ENCODE measurements at regions not wholly inside any gene's neighbourhood (a gene's known extent, or its start where the extent isn't known, plus 50 kb on each side); places are given as distances from the start of the nearest gene placed in this dataset.
A peak's percentile ranks its signal among the peaks of the same experiment; 100 is the strongest.

DNA sequence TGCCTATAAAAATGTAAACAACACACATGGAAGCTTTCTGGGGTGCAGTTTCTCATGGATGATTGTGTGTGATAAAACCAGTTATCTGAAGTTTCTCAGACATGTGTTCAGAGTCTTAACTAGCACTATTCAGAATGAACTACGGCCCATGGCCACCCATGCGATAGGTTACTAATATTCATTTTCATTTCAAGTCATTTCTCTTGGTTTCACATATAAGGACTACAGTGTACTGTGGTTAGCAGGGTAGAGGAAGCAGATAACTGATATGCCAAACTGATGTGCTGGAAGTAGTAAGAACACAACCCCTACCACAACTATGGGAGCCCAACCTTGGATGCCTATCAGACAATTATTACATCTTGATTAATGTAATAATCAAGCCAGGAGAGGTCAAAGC is 372.1 kb downstream of the DTWD2 start:
- DNase-seq = no peak
- TF ChIP-seq, protein P1, sequence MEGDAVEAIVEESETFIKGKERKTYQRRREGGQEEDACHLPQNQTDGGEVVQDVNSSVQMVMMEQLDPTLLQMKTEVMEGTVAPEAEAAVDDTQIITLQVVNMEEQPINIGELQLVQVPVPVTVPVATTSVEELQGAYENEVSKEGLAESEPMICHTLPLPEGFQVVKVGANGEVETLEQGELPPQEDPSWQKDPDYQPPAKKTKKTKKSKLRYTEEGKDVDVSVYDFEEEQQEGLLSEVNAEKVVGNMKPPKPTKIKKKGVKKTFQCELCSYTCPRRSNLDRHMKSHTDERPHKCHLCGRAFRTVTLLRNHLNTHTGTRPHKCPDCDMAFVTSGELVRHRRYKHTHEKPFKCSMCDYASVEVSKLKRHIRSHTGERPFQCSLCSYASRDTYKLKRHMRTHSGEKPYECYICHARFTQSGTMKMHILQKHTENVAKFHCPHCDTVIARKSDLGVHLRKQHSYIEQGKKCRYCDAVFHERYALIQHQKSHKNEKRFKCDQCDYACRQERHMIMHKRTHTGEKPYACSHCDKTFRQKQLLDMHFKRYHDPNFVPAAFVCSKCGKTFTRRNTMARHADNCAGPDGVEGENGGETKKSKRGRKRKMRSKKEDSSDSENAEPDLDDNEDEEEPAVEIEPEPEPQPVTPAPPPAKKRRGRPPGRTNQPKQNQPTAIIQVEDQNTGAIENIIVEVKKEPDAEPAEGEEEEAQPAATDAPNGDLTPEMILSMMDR (IDR thresholded peaks at IDR 0.05; ENCODE audit: unreplicated experiment) = no peak
- no peak overlapping the region for H3K4me3 Mint-ChIP-seq (ENCODE audit: low read depth, unreplicated experiment)
- H3K36me3 Mint-ChIP-seq (ENCODE audit: insufficient read depth, unreplicated experiment) = no peaks in the 10 kb centered on the region
- CTCF ChIA-PET = no interaction called here
- no peak overlapping the region for H3K27ac Mint-ChIP-seq (ENCODE audit: unreplicated experiment)
- BruUV-seq (replicated peaks) = no TSS peak
- H3K9me3 Mint-ChIP-seq (ENCODE audit: low read depth, unreplicated experiment) = peaks cover 3% of the 10 kb centered on the region
- H3K4me1 Mint-ChIP-seq (ENCODE audit: low read depth, unreplicated experiment) = no peaks in the 10 kb centered on the region
- intact Hi-C loops (cut with micrococcal nuclease; ENCODE audit: unreplicated experiment) = loop anchor here (5.0 to 10.0 kb wide), 3 partner anchors 176 to 1021 kb away; no protein-coding TSS in a partner anchor
- H3K27me3 Mint-ChIP-seq (ENCODE audit: unreplicated experiment) = no peaks in the 10 kb centered on the region

DNA sequence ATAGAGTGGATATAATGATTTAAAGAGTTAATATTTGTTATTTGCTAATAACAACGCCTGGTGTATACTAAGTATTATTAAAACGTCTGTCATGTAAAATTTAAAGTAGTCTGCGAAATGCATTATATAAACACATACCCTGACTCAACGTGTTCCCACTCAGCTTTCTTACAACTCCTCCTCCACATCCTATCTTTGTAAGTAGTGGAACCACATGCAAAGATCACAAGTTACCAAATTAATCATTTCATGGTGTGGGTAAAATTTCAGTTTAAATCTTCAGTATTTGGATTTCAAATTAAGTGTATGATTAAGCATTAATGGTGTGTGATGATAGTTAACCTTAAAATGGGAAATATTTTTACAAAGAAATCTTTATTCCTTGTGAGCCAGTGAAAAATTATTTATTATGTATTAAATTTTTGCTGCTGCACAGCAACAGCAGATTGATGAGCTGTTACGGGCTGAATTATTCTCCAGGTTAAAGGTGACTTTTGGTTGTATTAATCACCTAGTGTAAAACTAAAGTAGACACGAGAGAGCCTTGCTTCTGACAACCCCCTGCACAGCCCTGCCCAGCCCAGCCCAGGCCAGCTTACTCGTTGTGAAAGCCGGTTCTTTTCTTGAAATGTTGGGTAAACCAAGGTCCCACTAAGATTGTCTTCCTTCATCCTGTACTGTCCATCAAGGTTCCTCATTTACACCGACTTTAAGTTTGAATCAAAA is 373.5 kb downstream of the DTWD2 start:
- Mint-ChIP-seq H3K27me3 (ENCODE audit: unreplicated experiment) (no peaks in the 10 kb centered on the region), H3K4me3 (ENCODE audit: low read depth, unreplicated experiment) (no peak overlapping the region), H3K27ac (ENCODE audit: unreplicated experiment) (no peak overlapping the region), H3K9me3 (ENCODE audit: low read depth, unreplicated experiment) (peaks cover 3% of the 10 kb centered on the region), H3K36me3 (ENCODE audit: insufficient read depth, unreplicated experiment) (no peaks in the 10 kb centered on the region), H3K4me1 (ENCODE audit: low read depth, unreplicated experiment) (no peaks in the 10 kb centered on the region)
- BruUV-seq (replicated peaks) = no TSS peak
- TF ChIP-seq, protein P1 (IDR thresholded peaks at IDR 0.05; ENCODE audit: unreplicated experiment) = no peak
- intact Hi-C loops (cut with micrococcal nuclease; ENCODE audit: unreplicated experiment) = loop anchor here (5.0 to 10.0 kb wide), 5 partner anchors 177 to 1538 kb away; no protein-coding TSS in a partner anchor
- no peak for DNase-seq
- CTCF ChIA-PET = no interaction called here

DNA sequence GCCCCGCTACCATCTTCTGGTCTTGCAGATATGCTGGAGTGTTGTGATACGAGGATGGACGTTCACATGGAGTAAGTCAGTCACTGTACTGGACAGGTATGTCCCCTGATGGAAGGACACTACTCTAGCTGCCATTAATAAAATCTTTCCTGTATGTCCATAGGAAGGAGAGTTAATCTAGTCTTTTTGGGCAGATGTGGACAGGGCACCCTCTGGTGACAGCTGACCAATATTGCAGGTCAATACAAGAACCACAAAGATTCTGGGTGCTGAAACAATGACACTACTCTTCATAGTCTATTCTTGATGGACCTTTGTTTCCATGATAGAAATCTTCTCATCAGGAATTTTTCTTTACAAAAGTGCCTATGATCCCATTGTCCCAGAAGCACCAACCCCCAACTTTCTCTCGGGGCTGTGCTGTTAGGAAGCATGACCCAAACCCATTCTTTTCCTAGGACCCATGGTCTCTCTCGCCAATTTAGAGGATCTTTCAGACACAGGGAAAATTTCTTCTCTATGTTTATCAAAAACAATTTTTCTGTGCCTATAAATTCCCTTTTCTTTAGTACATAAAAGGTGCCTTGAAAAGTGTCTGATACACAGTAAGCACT is 376.9 kb downstream of the DTWD2 start:
- DNase-seq = peak; percentile 34
- intact Hi-C loops (cut with micrococcal nuclease; ENCODE audit: unreplicated experiment) = loop anchor here (5.0 to 10.0 kb wide), 4 partner anchors 343 to 1534 kb away; no protein-coding TSS in a partner anchor
- CTCF ChIA-PET = interaction anchor here (2.8 kb wide), 1 partner anchor 1157 kb away, joined by 12 read pairs; no protein-coding TSS in a partner anchor
- Mint-ChIP-seq H3K36me3 (ENCODE audit: insufficient read depth, unreplicated experiment) (no peaks in the 10 kb centered on the region), H3K4me3 (ENCODE audit: low read depth, unreplicated experiment) (no peak overlapping the region), H3K4me1 (ENCODE audit: low read depth, unreplicated experiment) (no peaks in the 10 kb centered on the region), H3K27ac (ENCODE audit: unreplicated experiment) (no peak overlapping the region), H3K27me3 (ENCODE audit: unreplicated experiment) (no peaks in the 10 kb centered on the region), H3K9me3 (ENCODE audit: low read depth, unreplicated experiment) (peaks cover 3% of the 10 kb centered on the region)
- no TSS peak for BruUV-seq (replicated peaks)
- TF ChIP-seq, protein P1 (IDR thresholded peaks at IDR 0.05; ENCODE audit: unreplicated experiment) = peak; percentile 37

DNA sequence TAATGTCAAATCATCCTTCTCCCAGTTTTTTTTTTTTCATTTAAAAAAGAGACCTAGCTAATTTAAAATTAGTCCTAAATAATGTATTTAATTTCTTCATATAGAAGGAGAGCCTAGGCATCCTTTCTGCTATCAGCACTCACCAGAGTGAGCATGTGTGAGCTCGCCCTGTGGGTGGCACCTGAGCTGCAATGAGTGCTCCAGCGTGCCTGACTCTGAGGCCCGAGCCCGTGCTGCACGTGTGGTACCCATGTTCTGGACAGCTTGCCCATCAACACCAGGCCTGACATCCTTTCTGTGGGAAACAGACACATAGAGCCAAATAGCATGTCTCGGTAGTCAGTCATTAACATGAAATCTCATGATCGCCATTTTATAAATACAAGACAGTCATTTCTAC is 381.4 kb downstream of the DTWD2 start:
- DNase-seq = no peak
- Mint-ChIP-seq H3K4me3 (ENCODE audit: low read depth, unreplicated experiment) (no peak overlapping the region), H3K9me3 (ENCODE audit: low read depth, unreplicated experiment) (peaks cover 2% of the 10 kb centered on the region), H3K36me3 (ENCODE audit: insufficient read depth, unreplicated experiment) (no peaks in the 10 kb centered on the region), H3K4me1 (ENCODE audit: low read depth, unreplicated experiment) (no peaks in the 10 kb centered on the region), H3K27me3 (ENCODE audit: unreplicated experiment) (no peaks in the 10 kb centered on the region), H3K27ac (ENCODE audit: unreplicated experiment) (no peak overlapping the region)
- BruUV-seq (replicated peaks) = no TSS peak
- CTCF ChIA-PET = no interaction called here
- TF ChIP-seq, protein P1 (IDR thresholded peaks at IDR 0.05; ENCODE audit: unreplicated experiment) = no peak
- intact Hi-C loops (cut with micrococcal nuclease; ENCODE audit: unreplicated experiment) = no loop called here
